ENCODE measurements at regions not wholly inside any gene's neighbourhood (a gene's known extent, or its start where the extent isn't known, plus 50 kb on each side); places are given as distances from the start of the nearest gene placed in this dataset.

DNA sequence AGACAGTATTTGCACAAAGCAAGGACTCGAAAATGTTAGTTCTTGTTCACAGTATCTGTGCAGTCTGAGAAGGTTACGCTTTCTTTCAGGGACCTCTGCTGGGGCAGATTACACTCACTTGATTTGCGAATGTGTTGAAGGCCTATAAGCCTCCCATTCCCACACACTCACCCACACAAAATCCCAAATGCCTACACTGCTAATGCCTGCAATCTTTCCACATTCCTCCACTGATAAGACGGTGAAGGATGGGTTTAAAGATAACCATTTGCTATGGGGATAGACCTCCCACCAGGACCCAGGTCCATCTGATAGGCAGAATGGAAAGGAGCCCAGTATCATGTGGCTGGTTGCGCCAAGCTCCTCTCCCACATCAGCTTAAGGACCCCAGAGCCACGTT lies 394.9 kb upstream of the SALL1 start:
- Mint-ChIP-seq H3K36me3 (no peaks in the 10 kb centered on the region), H3K27me3 (no peaks in the 10 kb centered on the region), H3K9me3 (peaks cover 0 to 2% of the 10 kb centered on the region in 2 donors), H3K27ac (no peak overlapping the region), H3K4me1 (no peaks in the 10 kb centered on the region), H3K4me3 (no peak overlapping the region)
- DNase-seq (no peak), ATAC-seq (replicated peaks) (no peak)

DNA sequence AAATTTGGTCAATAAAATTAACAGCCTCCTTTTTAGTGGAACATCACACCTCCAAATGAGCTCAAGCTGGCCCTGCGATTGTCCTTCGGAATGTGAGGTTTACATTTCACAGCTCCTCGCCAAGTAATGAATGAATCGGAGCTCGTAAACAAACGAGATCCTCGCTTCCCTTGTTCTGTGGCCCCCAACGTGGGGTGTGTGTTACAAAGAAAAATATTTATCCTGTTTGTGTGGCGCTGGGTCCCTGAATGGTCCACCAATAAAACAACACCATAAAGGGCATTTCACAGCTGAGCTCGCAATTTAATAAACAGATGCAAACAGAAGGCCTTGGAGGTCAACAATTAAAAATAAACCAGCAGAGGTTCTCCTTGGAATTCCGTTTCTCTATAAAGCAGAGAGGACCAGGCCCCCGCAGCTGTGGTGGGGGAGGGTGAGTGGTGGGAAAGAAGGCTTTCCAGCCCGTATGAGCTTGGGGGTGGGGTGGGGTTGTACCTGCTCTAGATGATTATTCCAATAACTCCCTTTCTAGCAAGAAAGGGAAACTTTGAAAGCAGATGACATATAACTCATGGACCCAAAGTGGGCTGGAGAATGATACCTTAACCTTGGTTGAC lies 393.9 kb upstream of the SALL1 start:
- Mint-ChIP-seq H3K9me3 (peaks cover 0 to 2% of the 10 kb centered on the region in 2 donors), H3K4me3 (no peak overlapping the region), H3K27me3 (no peaks in the 10 kb centered on the region), H3K27ac (no peak overlapping the region), H3K36me3 (no peaks in the 10 kb centered on the region), H3K4me1 (no peaks in the 10 kb centered on the region)
- DNase-seq: no peak
- no peak for ATAC-seq (replicated peaks)

DNA sequence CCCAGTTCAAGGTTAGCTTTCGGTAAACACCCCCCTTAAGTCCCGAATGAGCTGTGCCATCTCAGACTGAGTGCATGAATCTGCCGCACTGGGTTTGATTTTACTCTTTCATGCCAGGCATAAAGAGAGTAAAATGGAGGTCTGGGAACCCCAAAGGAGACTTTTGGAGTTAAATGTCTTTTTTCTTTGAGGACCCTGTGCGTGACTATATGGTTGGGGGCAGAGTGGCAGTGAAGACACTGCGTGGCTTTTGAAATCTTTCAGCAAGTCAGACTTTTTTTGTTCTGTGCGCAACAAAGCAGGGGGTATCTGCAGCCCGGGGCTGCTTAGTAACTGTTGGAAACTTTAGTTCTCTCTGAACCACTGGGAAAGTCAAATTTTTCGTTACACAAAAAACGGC lies 392.9 kb upstream of the SALL1 start:
- Mint-ChIP-seq H3K4me1 (no peaks in the 10 kb centered on the region), H3K27ac (no peak overlapping the region), H3K36me3 (no peaks in the 10 kb centered on the region)

DNA sequence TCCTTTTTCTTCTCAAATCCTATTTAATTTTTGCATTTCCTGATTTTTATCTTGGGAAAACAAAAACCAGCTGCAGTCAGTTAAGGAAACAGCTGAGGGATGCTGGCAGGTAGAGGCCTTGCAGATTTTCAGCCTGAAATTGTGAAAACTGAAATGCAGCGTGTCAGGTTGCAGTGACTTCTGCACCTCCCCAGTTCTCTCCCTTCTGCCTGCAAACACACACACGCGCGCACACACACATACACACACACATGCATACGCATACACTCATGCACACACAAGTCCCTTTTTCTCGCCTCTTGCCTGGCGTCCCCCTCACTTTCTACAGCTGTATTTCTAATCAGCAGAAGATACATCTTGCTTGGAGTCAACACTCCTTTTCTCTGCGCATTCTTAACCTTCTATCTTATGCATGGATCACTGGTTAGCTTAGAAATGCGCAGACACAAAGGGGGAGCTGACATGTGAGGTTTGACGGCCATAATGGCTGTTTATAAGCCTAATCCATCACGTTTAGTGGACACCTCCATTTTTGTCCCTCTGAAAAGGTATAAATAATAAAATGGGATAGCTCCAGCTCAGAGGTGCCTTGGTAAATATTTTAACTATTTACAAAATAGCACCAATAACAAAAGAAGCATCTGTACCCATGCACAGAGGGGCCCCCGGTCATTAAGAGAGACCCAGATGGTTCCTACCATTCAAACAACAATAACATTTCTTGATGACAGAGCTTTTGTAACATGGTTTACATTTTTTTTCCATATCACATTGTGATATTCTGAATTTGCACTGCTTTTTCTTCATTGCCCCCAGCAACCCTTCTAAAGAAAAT lies 392.1 kb upstream of the SALL1 start:
- Mint-ChIP-seq H3K9me3 (no peaks in the 10 kb centered on the region), H3K27ac (no peak overlapping the region), H3K4me3 (no peak overlapping the region), H3K27me3 (no peaks in the 10 kb centered on the region), H3K4me1 (no peaks in the 10 kb centered on the region), H3K36me3 (no peaks in the 10 kb centered on the region)
- no peak for ATAC-seq (replicated peaks)
- no peak for DNase-seq

More for the DNA sequence above, 392.9 kb upstream of the SALL1 start:
- no peak for DNase-seq
- Mint-ChIP-seq H3K27me3 (no peaks in the 10 kb centered on the region), H3K4me3 (no peak overlapping the region), H3K9me3 (no peaks in the 10 kb centered on the region)
- ATAC-seq (replicated peaks): no peak

DNA sequence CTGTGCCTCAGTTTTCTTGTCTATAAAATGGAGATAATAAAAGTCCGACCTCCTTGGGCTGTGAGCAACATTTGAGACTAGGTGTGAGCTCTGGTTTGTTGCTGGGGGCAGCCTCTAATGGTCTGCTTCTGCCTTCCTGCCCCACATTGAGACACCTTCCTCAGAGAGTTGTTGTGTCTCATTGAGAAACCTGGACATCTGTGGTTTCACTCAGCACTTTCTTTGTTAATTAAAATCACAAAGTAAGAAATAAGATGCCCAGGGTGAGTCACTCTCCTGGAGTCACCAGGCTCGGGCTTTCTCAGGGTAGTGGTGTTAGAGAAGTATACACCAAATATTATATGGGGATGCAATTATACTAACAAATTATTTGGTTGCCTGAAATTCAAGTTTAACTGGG lies 389.2 kb upstream of the SALL1 start:
- DNase-seq (no peak), ATAC-seq (replicated peaks) (no peak)
- Mint-ChIP-seq H3K27ac (no peak overlapping the region), H3K4me1 (no peaks in the 10 kb centered on the region), H3K36me3 (no peaks in the 10 kb centered on the region), H3K27me3 (no peaks in the 10 kb centered on the region), H3K4me3 (no peak overlapping the region), H3K9me3 (peaks cover 0 to 2% of the 10 kb centered on the region in 2 donors)

DNA sequence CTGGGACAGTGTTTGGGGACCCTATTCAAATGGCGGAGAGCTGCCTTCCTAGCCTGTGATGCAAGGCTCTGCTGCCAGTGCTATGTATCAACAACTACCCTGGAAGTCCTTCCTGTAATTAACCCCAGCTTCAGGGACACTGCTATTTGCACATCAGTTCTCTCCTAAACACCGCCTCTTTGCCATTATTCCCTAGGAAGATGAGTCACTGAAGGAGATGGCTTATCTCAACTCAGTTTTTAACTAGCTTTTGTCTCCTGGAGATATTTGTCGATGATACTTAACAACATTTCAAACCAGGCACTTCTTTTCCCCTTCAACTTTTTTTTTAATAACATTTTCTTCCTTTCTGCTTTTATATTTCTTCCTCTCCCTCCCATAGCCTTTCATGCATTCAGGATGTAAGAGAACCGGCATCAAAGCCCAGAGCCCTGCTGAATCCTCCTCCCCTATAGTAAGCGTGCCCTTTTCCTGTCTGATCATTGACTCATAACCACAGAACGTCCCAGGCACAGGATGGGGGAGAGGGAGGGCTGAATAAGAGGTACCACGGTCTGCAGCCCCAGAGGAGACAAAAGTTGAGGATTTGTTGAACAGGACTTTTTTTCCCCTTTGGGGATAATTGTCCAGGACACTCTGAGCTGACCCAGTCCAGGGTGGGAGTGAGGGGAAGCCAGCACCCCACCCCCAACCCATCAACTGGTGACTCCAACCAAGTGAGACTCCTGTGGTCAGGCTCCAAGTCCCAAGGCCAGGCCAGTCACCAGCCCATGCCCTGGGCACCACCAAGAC lies 387.8 kb upstream of the SALL1 start:
- ATAC-seq (replicated peaks) (no peak), DNase-seq (no peak)
- no peaks in the 10 kb centered on the region for H3K27me3 Mint-ChIP-seq
- no peaks in the 10 kb centered on the region for H3K4me1 Mint-ChIP-seq
- H3K27ac Mint-ChIP-seq: no peak overlapping the region
- H3K36me3 Mint-ChIP-seq: no peaks in the 10 kb centered on the region
- H3K4me3 Mint-ChIP-seq: no peak overlapping the region
- peaks cover 0 to 2% of the 10 kb centered on the region in 2 donors for H3K9me3 Mint-ChIP-seq

DNA sequence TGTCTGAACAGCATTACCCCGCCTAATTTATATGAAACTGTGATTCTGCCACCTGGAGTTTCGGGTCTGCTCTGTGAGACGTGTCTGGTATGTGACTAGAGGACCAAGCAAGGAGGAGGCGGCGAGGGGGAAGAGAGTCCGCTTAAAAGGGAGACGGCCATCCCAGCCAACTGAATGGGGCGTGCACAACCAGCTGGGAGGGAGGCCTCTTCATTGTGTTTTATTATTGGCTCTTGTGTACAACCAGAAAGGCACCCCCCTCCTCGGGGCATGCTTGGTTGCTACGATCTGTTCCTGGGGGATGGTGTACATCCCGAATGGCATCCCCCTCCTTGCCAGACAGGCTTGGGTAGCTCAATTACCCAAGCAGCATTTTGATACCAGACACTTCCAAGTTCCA lies 384.5 kb upstream of the SALL1 start:
- Mint-ChIP-seq H3K4me1 (no peaks in the 10 kb centered on the region), H3K36me3 (no peaks in the 10 kb centered on the region), H3K27ac (no peak overlapping the region), H3K4me3 (no peak overlapping the region), H3K27me3 (no peaks in the 10 kb centered on the region), H3K9me3 (peaks cover 0 to 2% of the 10 kb centered on the region in 2 donors)
- ATAC-seq (replicated peaks) (no peak), DNase-seq (no peak)

DNA sequence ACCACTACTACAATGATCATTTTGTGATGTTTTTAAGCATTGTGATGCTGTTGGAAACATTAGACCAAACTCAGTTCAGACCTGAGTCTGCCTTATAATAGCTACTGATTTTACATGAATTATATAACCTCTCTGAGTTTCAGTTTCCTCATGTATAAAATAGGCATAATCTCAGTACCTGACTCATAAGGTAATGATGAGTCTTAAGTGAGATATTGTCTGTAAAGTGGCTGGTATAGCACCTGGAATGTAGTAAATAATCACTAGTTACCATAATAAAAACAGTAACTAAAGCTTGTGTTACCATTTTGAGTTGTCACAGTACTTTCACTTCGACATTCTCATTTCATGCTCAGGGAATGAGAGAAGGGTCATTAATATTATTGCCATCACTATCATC lies 381.5 kb upstream of the SALL1 start:
- Mint-ChIP-seq H3K9me3 (peaks cover 6 to 8% of the 10 kb centered on the region in 2 donors), H3K4me3 (no peak overlapping the region), H3K27me3 (no peaks in the 10 kb centered on the region), H3K36me3 (peaks cover 0 to 1% of the 10 kb centered on the region in 2 donors), H3K27ac (no peak overlapping the region), H3K4me1 (no peaks in the 10 kb centered on the region)
- no peak for ATAC-seq (replicated peaks)
- no peak for DNase-seq

DNA sequence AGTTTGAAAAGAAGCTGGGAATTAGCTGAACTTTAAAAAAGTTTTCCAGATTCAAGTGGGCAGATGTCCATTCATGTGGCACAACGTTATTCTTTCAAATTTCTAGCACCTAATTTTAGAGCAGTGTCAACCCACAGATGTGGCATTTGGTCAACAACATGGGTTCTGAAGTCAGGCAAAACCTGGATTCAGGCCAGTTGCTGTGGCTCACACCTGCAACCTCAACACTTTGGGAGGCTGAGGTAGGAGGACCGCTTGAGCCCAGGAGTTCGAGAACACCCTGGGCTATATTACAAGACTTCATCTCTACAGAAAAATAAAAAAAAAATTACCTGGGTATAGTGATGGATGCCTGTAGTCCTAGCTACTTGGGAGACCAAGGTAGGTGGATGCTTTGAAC lies 380.2 kb upstream of the SALL1 start:
- ATAC-seq (replicated peaks) (no peak), DNase-seq (no peak)
- Mint-ChIP-seq H3K4me3 (no peak overlapping the region), H3K4me1 (no peaks in the 10 kb centered on the region), H3K9me3 (peaks cover 11 to 14% of the 10 kb centered on the region in 2 donors), H3K36me3 (peaks cover 0 to 1% of the 10 kb centered on the region in 2 donors), H3K27ac (no peak overlapping the region), H3K27me3 (no peaks in the 10 kb centered on the region)

DNA sequence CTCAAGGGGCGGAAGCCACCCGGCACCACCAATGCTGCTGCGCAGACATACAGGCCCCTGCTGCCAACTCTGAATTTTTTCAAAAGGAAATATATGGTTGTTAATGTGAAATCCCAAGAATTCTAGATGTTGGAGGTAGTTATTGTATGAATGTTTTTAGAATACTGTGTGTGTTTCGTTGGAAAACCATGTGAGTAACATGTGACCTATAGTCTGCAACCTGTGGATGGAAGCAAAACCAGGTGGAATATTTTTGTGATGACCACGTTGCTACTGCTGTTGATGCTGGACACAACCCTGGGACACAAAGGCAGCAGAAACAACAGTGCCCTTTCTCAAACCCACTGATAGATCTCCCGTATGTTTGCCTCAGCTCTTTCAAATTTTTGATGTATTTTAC lies 376.3 kb upstream of the SALL1 start:
- Mint-ChIP-seq H3K27me3 (no peaks in the 10 kb centered on the region), H3K27ac (no peak overlapping the region), H3K36me3 (peaks cover 0 to 1% of the 10 kb centered on the region in 2 donors), H3K9me3 (peaks cover 12 to 25% of the 10 kb centered on the region in 2 donors), H3K4me3 (no peak overlapping the region), H3K4me1 (no peaks in the 10 kb centered on the region)
- ATAC-seq (replicated peaks): no peak
- no peak for DNase-seq

DNA sequence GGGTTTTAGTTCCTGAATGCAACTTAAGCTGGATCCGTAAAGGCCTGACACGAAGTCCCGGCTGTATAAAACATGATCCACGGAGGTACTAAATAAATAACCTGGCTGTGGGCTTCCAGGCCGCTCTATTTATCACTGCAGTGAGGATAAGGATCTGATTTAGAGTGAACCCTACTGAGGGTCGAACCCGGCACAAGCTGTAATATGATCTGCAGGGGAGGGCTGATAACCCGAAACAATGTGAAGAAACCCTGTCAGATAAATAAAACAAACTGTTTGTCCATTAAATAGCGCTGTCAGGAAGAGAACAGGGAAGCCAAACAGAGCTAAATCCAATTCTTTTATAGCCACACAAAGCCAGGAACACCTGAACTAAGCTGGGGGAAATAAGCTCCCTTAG lies 375.6 kb upstream of the SALL1 start:
- H3K36me3 Mint-ChIP-seq: peaks cover 0 to 1% of the 10 kb centered on the region in 2 donors
- H3K4me3 Mint-ChIP-seq: no peak overlapping the region
- H3K4me1 Mint-ChIP-seq: no peaks in the 10 kb centered on the region
- no peak for DNase-seq
- H3K27ac Mint-ChIP-seq: no peak overlapping the region
- ATAC-seq (replicated peaks): no peak
- H3K27me3 Mint-ChIP-seq: no peaks in the 10 kb centered on the region
- peaks cover 16 to 29% of the 10 kb centered on the region in 2 donors for H3K9me3 Mint-ChIP-seq

DNA sequence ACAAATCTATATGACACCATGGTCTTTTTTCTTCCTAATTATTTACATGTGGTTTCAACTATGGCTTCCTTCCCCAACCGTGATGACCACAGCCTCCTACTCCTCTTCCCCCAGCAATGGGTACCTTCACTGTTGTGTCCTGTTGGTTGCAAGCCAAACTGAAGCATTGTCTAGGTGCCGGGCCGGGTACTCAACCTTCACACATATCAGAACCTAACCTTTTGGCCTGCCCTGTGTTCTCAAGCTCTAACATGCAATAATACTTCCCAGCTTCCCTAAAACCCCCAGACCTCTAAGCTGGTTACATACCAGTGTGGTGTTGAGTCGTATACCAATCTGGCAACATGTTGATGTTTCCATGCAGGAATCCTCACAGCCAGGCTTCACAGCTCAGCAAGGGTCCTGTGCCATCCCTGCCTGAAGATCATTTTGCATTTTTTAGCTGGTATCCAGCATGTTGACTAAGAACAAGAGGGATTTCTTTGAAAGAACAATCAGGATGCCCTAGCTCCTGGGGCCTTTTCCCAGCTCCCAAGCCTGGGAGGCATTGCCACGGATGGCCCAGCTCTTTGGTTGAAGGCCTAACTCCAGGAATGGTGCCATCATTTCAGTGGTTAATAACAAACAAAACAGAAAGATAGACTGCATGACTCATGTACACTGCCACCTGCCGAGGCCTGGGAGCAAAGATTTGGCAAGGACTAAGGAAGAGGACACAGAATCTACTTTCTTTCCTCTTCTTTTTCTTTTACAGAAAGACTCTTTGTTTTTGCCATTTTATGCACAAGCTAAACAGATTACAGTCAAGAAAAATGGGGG lies 373.7 kb upstream of the SALL1 start:
- H3K9me3 Mint-ChIP-seq: peaks cover 16 to 30% of the 10 kb centered on the region in 2 donors
- no peaks in the 10 kb centered on the region for H3K36me3 Mint-ChIP-seq
- no peak overlapping the region for H3K4me3 Mint-ChIP-seq
- ATAC-seq (replicated peaks) (no peak), DNase-seq (no peak)
- H3K27ac Mint-ChIP-seq: no peak overlapping the region
- no peaks in the 10 kb centered on the region for H3K27me3 Mint-ChIP-seq
- H3K4me1 Mint-ChIP-seq: no peaks in the 10 kb centered on the region

DNA sequence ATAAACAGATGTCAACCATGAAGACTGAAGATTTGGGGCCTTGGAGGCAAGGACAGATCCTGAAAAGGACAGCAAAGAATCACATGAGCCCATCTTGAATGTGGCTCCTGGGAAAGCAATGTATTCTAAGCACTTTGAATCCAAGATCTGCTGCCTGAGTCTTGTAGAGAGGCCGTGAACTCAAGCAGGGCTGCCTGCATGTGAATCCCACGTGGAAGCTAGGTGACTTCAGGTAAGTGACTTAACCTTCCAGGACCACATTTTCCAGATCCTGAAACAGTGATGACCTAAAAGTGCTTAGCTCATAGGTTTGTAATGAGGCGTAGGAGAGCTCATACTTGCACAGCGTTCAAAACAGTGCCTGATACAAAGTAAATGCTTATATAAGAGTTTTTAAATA lies 373.0 kb upstream of the SALL1 start:
- Mint-ChIP-seq H3K27me3 (no peaks in the 10 kb centered on the region), H3K36me3 (no peaks in the 10 kb centered on the region), H3K27ac (no peak overlapping the region), H3K4me3 (no peak overlapping the region), H3K4me1 (no peaks in the 10 kb centered on the region), H3K9me3 (peaks cover 19 to 30% of the 10 kb centered on the region in 2 donors)
- DNase-seq (no peak), ATAC-seq (replicated peaks) (no peak)

DNA sequence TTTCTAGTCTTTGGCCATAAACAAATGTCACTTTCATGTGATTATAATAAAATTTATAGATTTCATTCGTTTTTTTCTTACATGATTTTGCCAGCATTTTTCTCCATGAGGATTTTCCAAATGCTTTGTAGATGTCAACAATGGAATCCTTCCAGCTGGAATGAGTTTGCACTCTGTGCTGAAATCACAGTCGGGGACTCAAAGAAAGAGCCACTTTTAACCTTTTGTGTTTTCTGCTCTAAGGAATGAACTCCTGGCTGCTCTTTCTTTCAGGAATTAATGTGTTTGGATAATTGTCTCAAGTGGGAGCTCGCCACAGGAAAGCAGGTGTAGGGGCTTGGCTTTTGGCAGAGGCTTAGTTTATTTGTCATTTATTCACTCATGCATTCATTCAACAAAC lies 372.3 kb upstream of the SALL1 start:
- DNase-seq (no peak), ATAC-seq (replicated peaks) (no peak)
- Mint-ChIP-seq H3K9me3 (peaks cover 21 to 30% of the 10 kb centered on the region in 2 donors), H3K4me1 (no peaks in the 10 kb centered on the region), H3K27ac (no peak overlapping the region), H3K36me3 (no peaks in the 10 kb centered on the region), H3K27me3 (no peaks in the 10 kb centered on the region), H3K4me3 (no peak overlapping the region)
